ENCODE measurements at regions not wholly inside any gene's neighbourhood (a gene's known extent, or its start where the extent isn't known, plus 50 kb on each side); places are given as distances from the start of the nearest gene placed in this dataset.

- no peak for TF ChIP-seq POLR2AphosphoS5 (IDR thresholded peaks at IDR 0.05)
- TF ChIP-seq CTCF (IDR thresholded peaks at IDR 0.05) = no peak
- no peak for TF ChIP-seq POLR2A (IDR thresholded peaks at IDR 0.05)
Measured at GRCh38 chr10:36872702-36873393, 252.6 kb upstream of the ANKRD30A start.
